Esophagus squamous epithelium (tissue), 4 donors: ENCODE measurements at regions not wholly inside any gene's neighbourhood (a gene's known extent, or its start where the extent isn't known, plus 50 kb on each side); places are given as distances from the start of the nearest gene placed in this dataset.
"Not testable (repeated sequence)": the region's sequence is repeated elsewhere in the genome, so short reads cannot be mapped to it uniquely, and the experiment has no call there.

Source experiments
- CTCF ChIP-seq, 6 experiments: fragments of 450-650 bp in 4 of 6; fragments of 200-600 bp in 2 of 6; sonication (generic) in 2 of 6; IDR thresholded peaks; one replicate each; pipeline ENCODE4 v1.5.1; 2016 to 2019; ENCODE audit warnings: antibody characterized with exemption in 6 of 6, mild to moderate bottlenecking in 4 of 6, moderate library complexity in 4 of 6
- POLR2A ChIP-seq, 4 donors: fragments of 450-650 bp; IDR thresholded peaks; one replicate each; pipeline ENCODE4 v1.6.1; 2017; ENCODE audit warnings: antibody characterized with exemption in 4 of 4, mild to moderate bottlenecking in 4 of 4, moderate library complexity in 3 of 4

GRCh38 chr15:24233134-24233533 lies 442.4 kb upstream of the NPAP1 start:
- not testable (repeated sequence) for TF ChIP-seq CTCF, POLR2A (IDR thresholded peaks at IDR 0.05)
